ENCODE measurements at regions not wholly inside any gene's neighbourhood (a gene's known extent, or its start where the extent isn't known, plus 50 kb on each side); places are given as distances from the start of the nearest gene placed in this dataset.

GRCh38 chr15:89410039-89410435 is 75.4 kb upstream of the POLG start:
- no CpG with 5 or more reads among the region's 19 CpGs for WGBS (ENCODE audit: extremely low coverage, insufficient read length, low lambda C conversion rate)
- no peak overlapping the region for H3K56ac ChIP-seq (ENCODE audit: insufficient read length, low read depth, low read length)
- peaks cover 100% of the 10 kb centered on the region for H3K27me3 Mint-ChIP-seq (ENCODE audit: low read depth)
- peaks cover 48 to 64% of the 10 kb centered on the region in 2 experiments for H3K4me1 Mint-ChIP-seq
- H3K9ac ChIP-seq (ENCODE audit: extremely low read depth, insufficient read length, low read length), result no peak overlapping the region
- no peak overlapping the region for H4K5ac ChIP-seq (ENCODE audit: insufficient read length, low read depth, low read length)
- H3K23ac ChIP-seq (ENCODE audit: insufficient read length, low read depth, low read length), result no peak overlapping the region
- H3K9me3 ChIP-seq (ENCODE audit: control insufficient read depth, low read depth, low read length), result no peaks in the 10 kb centered on the region
- H4K8ac ChIP-seq (replicated peaks; ENCODE audit: insufficient read length, low read depth, low read length), result no peak overlapping the region
- no peak overlapping the region for H2AFZ ChIP-seq (ENCODE audit: low read length)
- H2BK20ac ChIP-seq (ENCODE audit: low read depth, low read length, poor library complexity, severe bottlenecking), result no peak overlapping the region
- H3K4me3 Mint-ChIP-seq, result peak overlapping the region in 1 of 2 experiments; percentile 17; a peak in 1 of 5 replicates
- H2BK5ac ChIP-seq (ENCODE audit: insufficient read length, low read length), result no peak overlapping the region
- no peak overlapping the region for H2BK15ac ChIP-seq (ENCODE audit: low read depth, low read length)
- H3K36me3 Mint-ChIP-seq (ENCODE audit: insufficient read depth in 1 of 3, low read depth in 3 of 3), result no peaks in the 10 kb centered on the region
- H3K79me1 ChIP-seq (ENCODE audit: insufficient read depth, low read depth, low read length, poor library complexity, severe bottlenecking), result no peaks in the 10 kb centered on the region
- H3K18ac ChIP-seq (ENCODE audit: insufficient read length, low read depth, low read length), result no peak overlapping the region
- no peak overlapping the region for H2BK120ac ChIP-seq (ENCODE audit: low read depth, low read length, poor library complexity, severe bottlenecking)
- no peaks in the 10 kb centered on the region for H3K79me2 ChIP-seq (ENCODE audit: insufficient read depth, low read length)
- no peak overlapping the region for H3K27ac Mint-ChIP-seq
- H3K4me2 ChIP-seq (ENCODE audit: insufficient read depth, insufficient read length, low read length), result no peak overlapping the region
- TF ChIP-seq CTCF (conservative IDR thresholded peaks at IDR 0.05), result no peak
- DNase-seq, result no peak
- H4K91ac ChIP-seq (ENCODE audit: insufficient read length, low read depth, low read length), result no peak overlapping the region
- peaks cover 94% of the 10 kb centered on the region for H3K27me3 ChIP-seq (ENCODE audit: insufficient read depth, low read length)
- H3K9me3 Mint-ChIP-seq, result peaks cover 3% of the 10 kb centered on the region in 2 experiments; a peak in 2 of 5 replicates
- no peaks in the 10 kb centered on the region for H3K23me2 ChIP-seq (ENCODE audit: insufficient read length, low read depth, low read length, poor library complexity, severe bottlenecking)
- no peak overlapping the region for H3K14ac ChIP-seq (ENCODE audit: insufficient read depth, low read length)
- H3T11ph ChIP-seq (ENCODE audit: low read length), result no peak overlapping the region
- no peak overlapping the region for H3K27ac ChIP-seq (ENCODE audit: insufficient read length, low read depth, low read length)
- no peaks in the 10 kb centered on the region for H4K20me1 ChIP-seq (ENCODE audit: control insufficient read depth, insufficient read depth, insufficient read length)
- H2AK5ac ChIP-seq (ENCODE audit: insufficient read length, low read length), result no peak overlapping the region
- no peak overlapping the region for H3K4ac ChIP-seq (ENCODE audit: low read depth, low read length)
- H2BK12ac ChIP-seq (ENCODE audit: insufficient read length, low read depth, low read length), result no peak overlapping the region
- H3K4me1 ChIP-seq (ENCODE audit: insufficient read depth, low read length), result no peaks in the 10 kb centered on the region; the same call in 1 of the 2 replicates
